A549 (cell line): ENCODE measurements at regions not wholly inside any gene's neighbourhood (a gene's known extent, or its start where the extent isn't known, plus 50 kb on each side); places are given as distances from the start of the nearest gene placed in this dataset.

Experiments
- CEBPB ChIP-seq, 2 experiments: fragments of >200 bp in 1 of 2; sonication (Bioruptor Twin) in 1 of 2; formaldehyde crosslinking in 1 of 2; IDR thresholded peaks; 2 replicates each; pipeline ENCODE4 v1.6.1; 2012 to 2016
- EP300 ChIP-seq, 2 experiments: fragments of >200 bp; sonication (Bioruptor Twin); formaldehyde crosslinking; IDR thresholded peaks; 2 replicates in 1 of 2; 3 replicates in 1 of 2; pipeline ENCODE4 v1.6.1; 2016 to 2017
- HEYL ChIP-seq: fragments of 250-450 bp; sonication (Bioruptor Pico); IDR thresholded peaks from 2 replicates; pipeline ENCODE4 v1.8.0; 2021; ENCODE audit warnings: mild to moderate bottlenecking, moderate library complexity
- MAZ ChIP-seq: fragments of 150-350 bp; IDR thresholded peaks from 2 replicates; pipeline ENCODE4 v1.6.1; 2014; ENCODE audit warnings: antibody characterized with exemption, low read depth, low read length, borderline replicate concordance
- POLR2A ChIP-seq: IDR thresholded peaks from 2 replicates; pipeline ENCODE4 v1.6.1; 2012; ENCODE audit warnings: mild to moderate bottlenecking, low read length
- RAD21 ChIP-seq, 2 experiments: fragments of >200 bp in 1 of 2; sonication (Bioruptor Twin) in 1 of 2; formaldehyde crosslinking in 1 of 2; IDR thresholded peaks in 1 of 2; conservative IDR thresholded peaks in 1 of 2; 2 replicates in 1 of 2; 3 replicates in 1 of 2; pipeline ENCODE4 v1.6.1; 2012 to 2018; ENCODE audit warnings: inconsistent platforms in 1 of 2
- REST ChIP-seq: fragments of 200-600 bp; sonication (generic); IDR thresholded peaks from 2 replicates; pipeline ENCODE4 v1.6.1; 2016; ENCODE audit warnings: antibody characterized with exemption, mild to moderate bottlenecking, moderate library complexity
- TF ChIP-seq, protein P1 (sequence below): fragments of >200 bp; sonication (Bioruptor Twin); formaldehyde crosslinking; IDR thresholded peaks from 3 replicates; pipeline ENCODE4 v1.5.1; 2016

DNA sequence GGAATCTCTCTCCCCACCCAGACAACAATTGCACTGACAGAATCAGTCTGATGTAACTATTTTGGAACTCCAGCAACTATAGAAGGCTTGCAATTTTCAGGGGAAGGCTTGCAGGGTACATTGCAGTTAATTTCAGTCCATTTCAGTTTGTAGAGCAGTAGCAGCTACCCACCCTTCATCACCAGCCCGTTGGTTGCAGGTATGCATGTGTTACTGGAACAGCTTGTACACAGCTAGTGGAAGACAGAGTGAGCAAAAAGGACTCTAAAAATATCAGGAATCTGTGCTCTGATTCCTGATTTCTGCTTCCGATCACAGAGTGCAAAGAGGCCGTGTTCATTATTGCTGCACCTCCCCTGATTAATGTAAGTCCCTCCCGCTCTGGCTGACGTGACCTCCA lies 449.0 kb downstream of the NPHP4 start:
- TF ChIP-seq, protein P1, sequence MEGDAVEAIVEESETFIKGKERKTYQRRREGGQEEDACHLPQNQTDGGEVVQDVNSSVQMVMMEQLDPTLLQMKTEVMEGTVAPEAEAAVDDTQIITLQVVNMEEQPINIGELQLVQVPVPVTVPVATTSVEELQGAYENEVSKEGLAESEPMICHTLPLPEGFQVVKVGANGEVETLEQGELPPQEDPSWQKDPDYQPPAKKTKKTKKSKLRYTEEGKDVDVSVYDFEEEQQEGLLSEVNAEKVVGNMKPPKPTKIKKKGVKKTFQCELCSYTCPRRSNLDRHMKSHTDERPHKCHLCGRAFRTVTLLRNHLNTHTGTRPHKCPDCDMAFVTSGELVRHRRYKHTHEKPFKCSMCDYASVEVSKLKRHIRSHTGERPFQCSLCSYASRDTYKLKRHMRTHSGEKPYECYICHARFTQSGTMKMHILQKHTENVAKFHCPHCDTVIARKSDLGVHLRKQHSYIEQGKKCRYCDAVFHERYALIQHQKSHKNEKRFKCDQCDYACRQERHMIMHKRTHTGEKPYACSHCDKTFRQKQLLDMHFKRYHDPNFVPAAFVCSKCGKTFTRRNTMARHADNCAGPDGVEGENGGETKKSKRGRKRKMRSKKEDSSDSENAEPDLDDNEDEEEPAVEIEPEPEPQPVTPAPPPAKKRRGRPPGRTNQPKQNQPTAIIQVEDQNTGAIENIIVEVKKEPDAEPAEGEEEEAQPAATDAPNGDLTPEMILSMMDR, result no peak
- no peak for TF ChIP-seq POLR2A
- TF ChIP-seq REST, result no peak
- no peak for TF ChIP-seq EP300 (IDR thresholded peaks at IDR 0.05)
- no peak for TF ChIP-seq HEYL (CRISPR knock-in tag)
- no peak for TF ChIP-seq CEBPB (IDR thresholded peaks at IDR 0.05)
- TF ChIP-seq RAD21 (conservative IDR thresholded peaks at IDR 0.05 in 1 of 2, IDR thresholded peaks at IDR 0.05 in 1 of 2), result no peak
- no peak for TF ChIP-seq MAZ
